Keratinocyte (primary cell): ENCODE measurements at regions not wholly inside any gene's neighbourhood (a gene's known extent, or its start where the extent isn't known, plus 50 kb on each side); places are given as distances from the start of the nearest gene placed in this dataset.

Source experiments
- DNase-seq: peaks from one replicate; pipeline ENCODE4 v3.0.0-alpha.2; 2011; ENCODE audit warnings: low read depth, missing footprints, low spot score
- FAIRE-seq: peaks from 2 replicates; lab custom pipeline; 2011; peaks lifted over from hg19 to GRCh38; lab: Jason Lieb, UNC
- H2AFZ ChIP-seq: 2 replicates; pipeline ENCODE4 v1.6.0; 2012; ENCODE audit warnings: low read length, control low read depth, inconsistent platforms; ENCODE audit not compliant: control insufficient read depth
- H3K27ac ChIP-seq: 2 replicates; pipeline ENCODE4 v1.5.1; 2011; ENCODE audit warnings: low read length; ENCODE audit not compliant: control insufficient read depth, insufficient read depth
- H3K27me3 ChIP-seq: 3 replicates; pipeline ENCODE4 v1.6.0; 2011; ENCODE audit warnings: low read length; ENCODE audit not compliant: control insufficient read depth, insufficient read depth; ENCODE audit errors: extremely low read depth
- H3K36me3 ChIP-seq, 2 experiments: 2 replicates in 1 of 2; 3 replicates in 1 of 2; pipeline ENCODE4 v1.5.1; 2011; ENCODE audit warnings: low read length in 2 of 2, mild to moderate bottlenecking in 1 of 2; ENCODE audit not compliant: control insufficient read depth in 2 of 2, insufficient read depth in 2 of 2; ENCODE audit errors: extremely low read depth in 1 of 2
- H3K4me1 ChIP-seq: 3 replicates; pipeline ENCODE4 v1.5.1; 2011; ENCODE audit warnings: low read length; ENCODE audit not compliant: control insufficient read depth, insufficient read depth; ENCODE audit errors: extremely low read depth
- H3K4me2 ChIP-seq: 3 replicates; pipeline ENCODE4 v1.6.0; 2011; ENCODE audit warnings: low read depth, low read length; ENCODE audit not compliant: control insufficient read depth, insufficient read depth; ENCODE audit errors: extremely low read depth
- H3K4me3 ChIP-seq, 3 experiments: fragments of 200-600 bp in 1 of 3; sonication (generic) in 1 of 3; 2 replicates in 2 of 3; 3 replicates in 1 of 3; pipeline ENCODE4 v1.5.1; 2011 to 2016; ENCODE audit warnings: low read length in 3 of 3, mild to moderate bottlenecking in 3 of 3, control low read depth in 2 of 3, inconsistent platforms in 1 of 3, low read depth in 1 of 3, mixed read lengths in 1 of 3, mixed run types in 1 of 3, moderate library complexity in 1 of 3; ENCODE audit not compliant: control insufficient read depth in 2 of 3, insufficient read depth in 2 of 3; ENCODE audit errors: extremely low read depth in 1 of 3
- H3K79me2 ChIP-seq: 2 replicates; pipeline ENCODE4 v1.6.0; 2012; ENCODE audit warnings: low read length; ENCODE audit not compliant: control insufficient read depth, insufficient read depth
- H3K9ac ChIP-seq: 3 replicates; pipeline ENCODE4 v1.6.0; 2011; ENCODE audit warnings: low read length; ENCODE audit not compliant: control insufficient read depth, insufficient read depth; ENCODE audit errors: extremely low read depth
- H3K9me1 ChIP-seq: 3 replicates; pipeline ENCODE4 v1.6.0; 2011; ENCODE audit warnings: low read length; ENCODE audit not compliant: control insufficient read depth, insufficient read depth; ENCODE audit errors: extremely low read depth
- H3K9me3 ChIP-seq: 2 replicates; pipeline ENCODE4 v1.5.1; 2012; ENCODE audit warnings: low read depth, low read length; ENCODE audit not compliant: control insufficient read depth
- H4K20me1 ChIP-seq: 3 replicates; pipeline ENCODE4 v1.6.0; 2011; ENCODE audit warnings: low read length; ENCODE audit not compliant: control insufficient read depth, insufficient read depth; ENCODE audit errors: extremely low read depth
- CTCF ChIP-seq, 3 experiments: IDR thresholded peaks in 1 of 3; conservative IDR thresholded peaks in 1 of 3; optimal IDR thresholded peaks in 1 of 3; 2 replicates in 2 of 3; 3 replicates in 1 of 3; pipeline versions ENCODE3 to v1.5.1; 2011; ENCODE audit warnings: low read length in 3 of 3, mild to moderate bottlenecking in 3 of 3, moderate library complexity in 2 of 3, control low read depth in 1 of 3, inconsistent platforms in 1 of 3; ENCODE audit not compliant: insufficient read depth in 2 of 3; ENCODE audit errors: extremely low read depth in 1 of 3
- EZH2 ChIP-seq: IDR thresholded peaks from one replicate; pipeline ENCODE4 v1.6.1; 2012; ENCODE audit warnings: inconsistent platforms, mild to moderate bottlenecking, low read length, moderate library complexity
- dilution Hi-C: fragments of 300-500 bp; cut with MboI; formaldehyde crosslinking; loops from one replicate; pipeline ENCODE4 v1.7.0; 2020; ENCODE audit warnings: low sequenced_read_pairs; ENCODE audit not compliant: extremely low pct_ligation_motif_present

- Histone ChIP-seq H3K9me1 (no peaks in the 10 kb centered on the region), H3K4me3 (no peak overlapping the region), H3K36me3 (no peaks in the 10 kb centered on the region), H3K9ac (no peak overlapping the region), H3K27me3 (no peaks in the 10 kb centered on the region), H3K9me3 (no peaks in the 10 kb centered on the region), H2AFZ (no peak overlapping the region), H3K4me2 (no peak overlapping the region), H4K20me1 (no peaks in the 10 kb centered on the region), H3K4me1 (no peaks in the 10 kb centered on the region), H3K27ac (no peak overlapping the region), H3K79me2 (no peaks in the 10 kb centered on the region)
- DNase-seq (no peak), FAIRE-seq (no peak)
- no peak for TF ChIP-seq EZH2
- dilution Hi-C loops: no loop called here
These were observed 898.1 kb downstream of the TYW1 start for GRCh38 chr7:67894746-67895145.

- Histone ChIP-seq H3K79me2 (no peaks in the 10 kb centered on the region), H2AFZ (no peak overlapping the region), H3K4me2 (no peak overlapping the region), H3K27ac (no peak overlapping the region), H3K9ac (no peak overlapping the region), H3K27me3 (peaks cover 2% of the 10 kb centered on the region), H4K20me1 (no peaks in the 10 kb centered on the region), H3K9me1 (no peaks in the 10 kb centered on the region), H3K9me3 (no peaks in the 10 kb centered on the region), H3K36me3 (no peaks in the 10 kb centered on the region), H3K4me1 (no peaks in the 10 kb centered on the region), H3K4me3 (no peak overlapping the region)
- dilution Hi-C loops: no loop called here
- DNase-seq: no peak
- TF ChIP-seq CTCF (optimal IDR thresholded peaks at IDR 0.05 in 1 of 3, IDR thresholded peaks at IDR 0.05 in 1 of 3, conservative IDR thresholded peaks at IDR 0.05 in 1 of 3; ENCODE audit: extremely low read depth in 1 of 3, insufficient read depth in 2 of 3, low read length in 3 of 3) (no peak), EZH2 (no peak)
- no peak for FAIRE-seq
These were observed 900.1 kb downstream of the TYW1 start for GRCh38 chr7:67896721-67897120.

GRCh38 chr7:67900456-67900855 lies 903.8 kb downstream of the TYW1 start:
- H3K9me1 ChIP-seq: no peaks in the 10 kb centered on the region
- H4K20me1 ChIP-seq: no peaks in the 10 kb centered on the region
- no peaks in the 10 kb centered on the region for H3K36me3 ChIP-seq
- no peak overlapping the region for H2AFZ ChIP-seq
- TF ChIP-seq EZH2 (no peak), CTCF (optimal IDR thresholded peaks at IDR 0.05 in 1 of 3, IDR thresholded peaks at IDR 0.05 in 1 of 3, conservative IDR thresholded peaks at IDR 0.05 in 1 of 3; ENCODE audit: extremely low read depth in 1 of 3, insufficient read depth in 2 of 3, low read length in 3 of 3) (no peak)
- DNase-seq: no peak
- no peak overlapping the region for H3K4me3 ChIP-seq
- H3K79me2 ChIP-seq: no peaks in the 10 kb centered on the region
- H3K4me1 ChIP-seq: no peaks in the 10 kb centered on the region
- FAIRE-seq: no peak
- no peak overlapping the region for H3K9ac ChIP-seq
- dilution Hi-C loops: no loop called here
- H3K4me2 ChIP-seq: no peak overlapping the region
- peaks cover 7% of the 10 kb centered on the region for H3K27me3 ChIP-seq
- H3K27ac ChIP-seq: no peak overlapping the region
- no peaks in the 10 kb centered on the region for H3K9me3 ChIP-seq
